ENCODE measurements at regions not wholly inside any gene's neighbourhood (a gene's known extent, or its start where the extent isn't known, plus 50 kb on each side); places are given as distances from the start of the nearest gene placed in this dataset.
"Not testable (repeated sequence)": the region's sequence is repeated elsewhere in the genome, so short reads cannot be mapped to it uniquely, and the experiment has no call there.

DNA sequence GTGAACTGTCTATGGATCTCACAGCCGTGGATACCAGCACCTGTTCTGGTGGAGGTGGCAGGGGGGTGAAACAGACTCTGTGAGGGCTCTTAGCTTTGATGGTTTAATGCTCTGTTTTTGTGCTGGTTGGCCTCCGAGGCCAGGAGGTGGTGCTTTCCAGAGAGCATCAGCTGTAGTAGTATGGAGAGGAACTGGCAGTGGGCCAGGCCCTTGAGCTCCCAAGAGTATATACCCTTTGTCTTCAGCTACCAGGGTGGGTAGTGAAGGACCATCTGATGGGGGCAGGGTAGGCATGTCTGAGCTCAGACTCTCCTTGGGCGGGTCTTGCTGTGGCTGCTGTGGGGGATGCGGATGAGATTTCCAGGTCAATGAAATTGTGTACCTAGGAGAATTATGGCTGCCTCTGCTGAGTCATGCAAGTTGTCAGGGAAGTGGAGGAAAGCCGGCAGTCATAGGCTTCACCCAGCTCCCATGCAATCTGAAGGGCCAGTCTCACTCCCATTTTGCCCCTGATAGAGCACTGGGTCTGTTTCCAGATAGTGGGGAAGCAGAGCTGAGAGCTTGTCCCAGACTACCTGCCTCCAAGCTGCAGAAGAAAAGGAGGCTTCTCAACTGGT is 102.7 kb upstream of the AHI1 start:
- no peak overlapping the region for H3K4me3 ChIP-seq
- no peaks in the 10 kb centered on the region for H3K36me3 ChIP-seq
- no peak for DNase-seq
- H3K27me3 ChIP-seq, result no peaks in the 10 kb centered on the region
- H3K9me3 ChIP-seq, result peaks cover 10% of the 10 kb centered on the region

DNA sequence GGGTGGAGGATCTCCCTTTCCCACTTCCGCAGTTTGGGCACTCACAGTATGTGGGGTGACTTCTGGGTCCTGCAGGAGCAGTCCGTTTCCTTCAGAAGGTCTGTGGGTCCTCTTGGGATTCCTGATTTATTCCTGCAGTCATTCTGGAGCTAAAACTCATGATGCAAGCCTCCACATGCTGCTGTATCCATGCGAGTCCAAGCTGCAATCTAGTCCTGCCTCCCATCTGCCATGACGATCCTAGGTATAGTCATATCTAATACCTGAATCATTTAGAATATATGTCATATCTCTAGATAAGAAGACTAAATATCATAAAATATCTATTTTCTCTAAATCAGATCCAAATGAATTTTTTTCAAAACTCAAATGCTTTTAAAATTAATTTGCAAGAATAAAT is 103.4 kb upstream of the AHI1 start:
- Histone ChIP-seq H3K9me3 (peaks cover 10% of the 10 kb centered on the region), H3K27me3 (no peaks in the 10 kb centered on the region), H3K36me3 (no peaks in the 10 kb centered on the region), H3K4me3 (no peak overlapping the region)
- DNase-seq, result no peak

GRCh38 chr6:135601857-135602256 is 104.3 kb upstream of the AHI1 start:
- no peak for DNase-seq
- H3K36me3 ChIP-seq, result no peaks in the 10 kb centered on the region
- no peak overlapping the region for H3K4me3 ChIP-seq
- peaks cover 10% of the 10 kb centered on the region for H3K9me3 ChIP-seq
- no peaks in the 10 kb centered on the region for H3K27me3 ChIP-seq

- no peak for DNase-seq
- Histone ChIP-seq H3K4me3 (no peak overlapping the region), H3K36me3 (no peaks in the 10 kb centered on the region), H3K27me3 (no peaks in the 10 kb centered on the region), H3K9me3 (peaks cover 7% of the 10 kb centered on the region)
These were observed 105.7 kb upstream of the AHI1 start for GRCh38 chr6:135603249-135603648.

DNA sequence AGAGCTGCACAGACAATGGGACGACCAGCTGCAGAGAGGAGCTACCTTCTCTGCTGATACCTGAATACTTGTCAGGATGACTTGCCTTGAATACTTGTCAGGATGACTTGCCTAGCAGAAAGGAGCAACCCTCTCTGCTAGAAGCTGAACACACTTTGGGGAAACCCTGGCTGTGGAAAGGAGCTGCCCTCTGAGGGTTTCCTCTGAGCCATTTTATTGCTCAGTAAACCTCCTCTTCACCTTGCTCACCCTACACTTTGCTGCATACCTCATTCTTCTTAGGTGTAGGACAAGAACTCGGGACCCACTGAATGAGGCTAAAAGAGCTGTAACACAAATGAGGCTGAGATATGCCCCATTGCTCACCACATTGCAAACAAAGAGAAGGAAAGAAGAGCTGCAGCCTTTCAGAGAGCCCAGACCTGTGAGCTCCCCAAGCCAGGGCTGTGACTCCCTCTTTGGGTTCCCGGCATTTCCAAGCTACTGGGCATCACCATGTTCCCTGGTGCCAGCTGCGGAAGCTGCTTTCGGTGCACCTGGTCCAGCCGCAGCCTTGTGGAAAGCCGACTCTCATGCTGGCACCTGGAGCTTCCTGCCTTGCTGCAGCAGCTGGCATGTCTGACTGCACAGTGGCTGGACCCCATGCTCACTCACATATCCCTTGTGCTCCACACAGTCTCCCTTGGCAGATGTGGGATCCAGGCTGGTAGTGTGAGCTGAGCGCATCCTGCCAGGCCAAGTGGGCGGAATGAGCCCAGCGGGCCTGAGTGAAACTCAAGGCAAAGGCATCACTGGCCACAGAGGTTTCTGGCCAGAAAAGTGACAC is 106.7 kb upstream of the AHI1 start:
- Histone ChIP-seq H3K27me3 (no peaks in the 10 kb centered on the region), H3K4me3 (no peak overlapping the region), H3K36me3 (no peaks in the 10 kb centered on the region), H3K9me3 (peaks cover 6% of the 10 kb centered on the region)
- no peak for DNase-seq

DNA sequence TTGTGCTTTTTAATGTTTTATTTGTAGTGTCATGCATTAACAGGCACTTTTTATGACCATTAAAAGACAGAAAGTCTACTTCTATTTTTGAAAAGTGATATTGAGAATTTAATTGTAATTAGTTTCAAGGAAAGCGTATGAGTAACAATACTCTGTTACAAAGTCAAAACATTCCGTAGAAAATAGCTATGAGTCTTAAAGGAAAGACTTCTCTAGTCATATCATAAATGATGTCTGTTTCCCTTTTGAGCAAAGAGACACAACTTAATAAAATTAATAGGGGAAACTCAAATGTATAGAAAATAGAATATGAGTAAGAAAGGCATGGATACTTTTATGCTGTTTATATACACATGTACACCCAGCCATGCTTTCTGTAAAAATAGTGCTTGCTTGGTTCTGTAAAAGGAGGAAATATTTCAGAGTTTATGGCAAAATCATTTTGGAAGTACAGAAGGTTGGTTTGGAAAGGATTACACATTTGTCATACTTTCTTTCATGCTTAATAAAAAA is 107.8 kb upstream of the AHI1 start:
- Histone ChIP-seq H3K4me3 (no peak overlapping the region), H3K9me3 (no peaks in the 10 kb centered on the region), H3K36me3 (no peaks in the 10 kb centered on the region), H3K27me3 (no peaks in the 10 kb centered on the region)
- DNase-seq, result no peak

- Histone ChIP-seq H3K36me3 (no peaks in the 10 kb centered on the region), H3K9me3 (no peaks in the 10 kb centered on the region), H3K4me3 (no peak overlapping the region), H3K27me3 (no peaks in the 10 kb centered on the region)
- DNase-seq, result no peak
These were observed 108.9 kb upstream of the AHI1 start for GRCh38 chr6:135606392-135606791.

DNA sequence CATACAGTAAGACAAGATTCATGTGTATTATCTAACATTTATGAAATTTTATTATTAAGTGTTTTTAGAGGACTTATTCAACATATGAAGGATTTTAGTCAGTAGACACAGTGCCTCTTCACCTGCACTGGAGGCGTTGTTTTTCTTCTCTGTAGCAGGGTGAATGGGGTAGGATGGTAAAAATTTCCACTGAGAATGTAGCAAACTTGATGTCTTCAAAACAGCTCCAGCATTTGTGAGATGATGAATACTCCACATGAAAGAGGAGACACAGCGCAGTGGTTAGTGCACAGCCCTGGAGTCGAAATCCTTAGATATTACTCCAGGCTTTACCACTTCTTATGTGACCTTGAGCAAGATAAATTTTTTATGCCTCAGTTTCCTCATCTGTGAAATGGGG is 110.5 kb upstream of the AHI1 start:
- DNase-seq, result no peak

GRCh38 chr6:135610192-135610591 is 112.7 kb upstream of the AHI1 start:
- not testable (repeated sequence) for DNase-seq, H3K9me3 ChIP-seq, H3K4me3 ChIP-seq, H3K36me3 ChIP-seq, H3K27me3 ChIP-seq

More for the DNA sequence above, 110.5 kb upstream of the AHI1 start:
- Histone ChIP-seq H3K27me3 (no peaks in the 10 kb centered on the region), H3K36me3 (no peaks in the 10 kb centered on the region), H3K9me3 (no peaks in the 10 kb centered on the region), H3K4me3 (no peak overlapping the region)

DNA sequence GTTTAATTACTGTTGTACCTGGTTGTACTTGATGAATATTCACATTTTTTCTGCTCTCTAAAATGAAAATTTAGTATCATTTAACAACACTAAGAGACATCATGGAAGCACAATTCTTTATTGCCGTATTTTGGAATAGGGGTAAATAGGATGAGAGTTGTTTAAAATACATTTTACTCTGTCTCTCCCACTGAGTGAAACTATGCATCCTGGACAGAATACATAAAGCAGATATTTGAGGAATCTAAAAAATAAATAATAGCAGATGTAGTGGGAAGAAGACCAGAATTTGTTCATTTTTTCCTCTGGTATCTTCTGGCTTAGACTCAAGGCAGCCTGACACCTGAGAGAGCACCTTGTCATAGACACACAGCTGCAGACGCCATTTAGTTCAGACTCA is 119.1 kb upstream of the AHI1 start:
- Histone ChIP-seq H3K27me3 (no peaks in the 10 kb centered on the region), H3K4me3 (no peak overlapping the region), H3K36me3 (no peaks in the 10 kb centered on the region), H3K9me3 (no peaks in the 10 kb centered on the region)
- DNase-seq, result no peak

DNA sequence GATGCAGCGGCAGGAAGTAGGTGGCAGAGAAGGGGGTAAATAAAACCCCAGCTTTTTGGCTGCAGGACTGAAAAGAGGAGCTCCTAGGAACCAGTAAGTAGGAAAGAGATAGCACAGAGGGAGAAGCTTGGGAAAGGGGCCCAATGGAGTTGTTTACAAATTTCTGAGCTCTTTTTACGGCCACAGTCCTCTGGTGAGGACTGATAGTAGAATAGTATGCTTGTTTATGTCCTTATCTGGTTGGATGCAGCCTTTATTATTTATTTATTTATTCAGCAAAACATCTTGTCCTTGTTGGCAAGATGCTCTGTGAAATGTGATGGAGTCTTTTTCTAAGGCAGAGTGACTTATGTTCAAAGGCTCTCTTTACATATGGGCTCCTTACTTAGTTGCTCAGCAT is 119.7 kb upstream of the AHI1 start:
- Histone ChIP-seq H3K27me3 (no peaks in the 10 kb centered on the region), H3K36me3 (no peaks in the 10 kb centered on the region), H3K4me3 (no peak overlapping the region), H3K9me3 (no peaks in the 10 kb centered on the region)
- DNase-seq, result no peak

DNA sequence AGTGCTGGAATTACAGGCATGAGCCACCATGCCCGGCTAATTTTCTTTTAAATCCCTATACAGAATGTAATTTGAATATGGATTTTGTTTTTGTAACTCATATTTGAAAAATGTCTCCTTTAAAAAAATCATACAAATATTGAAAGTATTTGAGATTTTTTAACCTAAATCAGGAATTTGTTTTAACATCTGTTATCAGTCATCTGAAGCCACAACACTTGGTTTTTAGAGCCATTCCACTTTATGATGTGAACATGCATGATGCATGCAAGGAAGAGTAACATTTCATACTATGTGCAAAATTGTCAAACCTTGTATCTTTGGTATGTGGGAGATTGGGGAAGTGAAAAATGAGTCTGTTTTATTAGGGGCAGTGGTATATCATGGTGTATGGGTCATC is 124.5 kb upstream of the AHI1 start:
- Histone ChIP-seq H3K9me3 (no peaks in the 10 kb centered on the region; the same call in 1 of the 2 replicates), H3K4me3 (no peak overlapping the region)
- no peak for DNase-seq

DNA sequence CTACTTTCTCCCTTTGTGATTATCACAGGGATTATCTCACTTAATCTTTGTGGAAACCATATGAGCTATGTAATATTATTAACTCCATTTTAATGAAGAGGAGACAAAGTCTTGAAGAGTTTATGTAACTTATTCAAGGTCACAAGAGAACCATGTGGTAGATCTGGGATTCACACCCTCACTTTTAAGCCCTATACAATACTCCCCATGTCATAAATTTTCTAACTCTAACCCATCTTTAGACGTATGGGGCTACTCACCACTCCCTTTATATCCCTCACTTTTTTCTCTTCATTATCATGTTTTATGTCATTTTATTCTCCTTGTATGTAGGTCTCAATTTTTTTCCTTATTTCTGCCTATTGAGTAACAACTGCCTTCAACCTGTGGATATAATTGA is 126.4 kb upstream of the AHI1 start:
- no peak for DNase-seq
- no peaks in the 10 kb centered on the region for H3K27me3 ChIP-seq
- H3K4me3 ChIP-seq, result no peak overlapping the region
- no peaks in the 10 kb centered on the region for H3K36me3 ChIP-seq
- H3K9me3 ChIP-seq, result no peaks in the 10 kb centered on the region; the same call in 1 of the 2 replicates

More for the DNA sequence above, 124.5 kb upstream of the AHI1 start:
- Histone ChIP-seq H3K27me3 (no peaks in the 10 kb centered on the region), H3K36me3 (no peaks in the 10 kb centered on the region)

DNA sequence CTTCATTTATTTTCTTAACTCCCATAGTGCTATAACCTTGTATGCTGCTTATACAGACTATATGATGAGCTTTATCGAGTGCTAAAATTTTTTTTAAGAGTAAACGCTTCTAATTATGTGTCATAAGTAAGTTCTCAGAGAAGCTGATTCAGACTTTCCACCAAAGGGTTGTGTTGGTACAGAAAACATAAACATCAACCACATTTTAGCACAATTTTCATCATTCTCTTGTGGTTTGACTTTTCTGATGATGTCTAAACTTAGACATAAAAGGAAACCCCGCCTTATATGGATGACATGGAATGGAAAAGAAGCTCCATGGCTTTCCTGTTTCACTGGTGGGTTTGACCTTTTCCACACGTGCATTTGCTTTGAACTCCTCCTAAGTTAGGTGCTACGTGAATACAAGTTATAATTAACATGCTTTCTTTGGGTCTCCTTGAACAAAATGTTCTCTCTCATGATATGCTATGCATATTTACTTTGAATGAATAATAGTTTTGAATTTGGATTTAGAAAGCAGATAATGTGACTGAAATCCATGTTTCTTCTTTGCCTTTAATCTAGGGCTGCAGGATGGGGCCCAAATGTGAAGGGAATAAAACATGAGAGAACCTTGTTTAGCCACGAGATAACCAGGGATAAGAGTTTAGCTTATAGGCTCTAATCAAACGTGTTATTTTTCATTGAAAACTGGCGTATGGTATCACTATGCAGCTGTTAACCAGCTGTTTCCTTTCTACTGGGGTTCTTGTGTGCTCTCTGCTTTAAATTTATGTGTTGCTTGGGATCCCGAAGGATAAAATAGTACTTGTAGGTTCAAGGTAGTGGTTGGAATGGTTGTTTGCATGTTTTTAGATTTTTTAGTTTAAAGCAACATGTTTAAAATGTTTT is 127.1 kb upstream of the AHI1 start:
- Histone ChIP-seq H3K9me3 (no peaks in the 10 kb centered on the region; the same call in 1 of the 2 replicates), H3K4me3 (no peak overlapping the region), H3K36me3 (no peaks in the 10 kb centered on the region), H3K27me3 (no peaks in the 10 kb centered on the region)
- DNase-seq, result no peak

GRCh38 chr6:135626001-135626400 is 128.5 kb upstream of the AHI1 start:
- not testable (repeated sequence) for H3K27me3 ChIP-seq, H3K4me3 ChIP-seq, H3K9me3 ChIP-seq, H3K36me3 ChIP-seq, DNase-seq

DNA sequence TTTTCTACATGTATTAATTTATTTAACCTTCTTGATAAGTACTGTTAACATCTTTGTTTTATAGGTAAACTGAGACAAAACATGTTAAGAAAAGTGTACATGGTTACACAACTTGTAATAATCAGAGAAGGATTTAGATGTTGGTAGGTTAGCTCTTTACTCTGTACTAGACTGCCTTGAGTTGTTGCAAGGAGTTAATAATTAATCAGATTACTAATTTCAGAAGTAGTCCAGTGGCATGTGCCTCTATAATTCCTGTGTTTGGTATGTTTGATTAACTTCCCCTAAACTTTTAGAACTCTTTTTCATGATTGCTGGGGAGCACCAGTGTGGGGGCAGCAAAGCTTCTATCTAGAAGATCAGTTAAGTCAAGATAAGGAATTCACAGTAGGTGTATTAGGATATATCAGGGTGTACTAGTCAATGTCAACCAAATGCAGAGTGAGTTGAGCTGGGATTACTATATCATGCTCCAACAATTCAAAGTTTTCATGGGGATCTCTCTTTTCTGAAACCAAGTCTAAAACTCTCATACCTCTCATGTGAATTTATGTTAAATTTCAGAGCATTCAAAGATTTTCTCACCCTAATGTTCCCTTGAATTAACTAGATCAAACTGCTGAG is 129.7 kb upstream of the AHI1 start:
- H3K36me3 ChIP-seq, result no peaks in the 10 kb centered on the region
- no peak for DNase-seq

More for the DNA sequence above, 129.7 kb upstream of the AHI1 start:
- no peak overlapping the region for H3K4me3 ChIP-seq
- H3K9me3 ChIP-seq, result no peaks in the 10 kb centered on the region; the same call in 1 of the 2 replicates
- no peaks in the 10 kb centered on the region for H3K27me3 ChIP-seq
